ENCODE measurements at regions not wholly inside any gene's neighbourhood (a gene's known extent, or its start where the extent isn't known, plus 50 kb on each side); places are given as distances from the start of the nearest gene placed in this dataset.

GRCh38 chr21:15291621-15292266 is 226.9 kb upstream of the NRIP1 start:
- no peaks in the 10 kb centered on the region for H3K27me3 Mint-ChIP-seq (ENCODE audit: low read depth in 3 of 3)
- no peak overlapping the region for H3K27ac Mint-ChIP-seq
- H3K9me3 ChIP-seq (replicated peaks in 1 of 2; ENCODE audit: control insufficient read depth in 1 of 2, insufficient read depth in 1 of 2, low read length in 2 of 2): no peaks in the 10 kb centered on the region
- no peak overlapping the region for H3K4me3 ChIP-seq (replicated peaks in 1 of 3; ENCODE audit: low read depth in 2 of 3, low read length in 3 of 3)
- no peak overlapping the region for H3K4me2 ChIP-seq (replicated peaks; ENCODE audit: extremely low read depth, low read length, poor library complexity, severe bottlenecking)
- intact Hi-C loops (cut with micrococcal nuclease): loop anchor here in 1 of 2 donors (10.0 kb wide), 1 partner anchor 47 kb away; no protein-coding TSS in a partner anchor
- H3K9ac ChIP-seq (ENCODE audit: insufficient read depth, low read length, poor library complexity, severe bottlenecking): no peak overlapping the region
- TF ChIP-seq CTCF (IDR thresholded peaks at IDR 0.05): no peak
- no peak overlapping the region for H3K4me3 Mint-ChIP-seq
- H3K9me3 Mint-ChIP-seq: peaks cover 0 to 7% (median 2%) of the 10 kb centered on the region in 7 donors
- H2AFZ ChIP-seq (ENCODE audit: insufficient read depth, low read depth, low read length, poor library complexity, severe bottlenecking): no peak overlapping the region
- DNase-seq: no peak
- no peak overlapping the region for H3K27ac ChIP-seq (ENCODE audit: low read depth in 1 of 2, low read length in 2 of 2)
- WGBS (ENCODE audit: insufficient coverage): 100% methylated on average over 4 of the region's 4 CpGs
- H3K36me3 Mint-ChIP-seq: no peaks in the 10 kb centered on the region
- H3K4me1 ChIP-seq (ENCODE audit: control insufficient read depth in 1 of 2, insufficient read depth in 2 of 2, low read length in 2 of 2): no peaks in the 10 kb centered on the region
- H3K27me3 ChIP-seq (ENCODE audit: control insufficient read depth in 2 of 2, insufficient read depth in 2 of 2, low read length in 2 of 2): no peaks in the 10 kb centered on the region
- no peaks in the 10 kb centered on the region for H3K79me2 ChIP-seq (ENCODE audit: insufficient read depth, low read length)
- no peaks in the 10 kb centered on the region for H3K36me3 ChIP-seq (replicated peaks in 1 of 2; ENCODE audit: control insufficient read depth in 1 of 2, insufficient read depth in 2 of 2, low read length in 2 of 2)
- H4K20me1 ChIP-seq (ENCODE audit: insufficient read depth, low read length): no peaks in the 10 kb centered on the region
- H3K4me1 Mint-ChIP-seq: no peaks in the 10 kb centered on the region

DNA sequence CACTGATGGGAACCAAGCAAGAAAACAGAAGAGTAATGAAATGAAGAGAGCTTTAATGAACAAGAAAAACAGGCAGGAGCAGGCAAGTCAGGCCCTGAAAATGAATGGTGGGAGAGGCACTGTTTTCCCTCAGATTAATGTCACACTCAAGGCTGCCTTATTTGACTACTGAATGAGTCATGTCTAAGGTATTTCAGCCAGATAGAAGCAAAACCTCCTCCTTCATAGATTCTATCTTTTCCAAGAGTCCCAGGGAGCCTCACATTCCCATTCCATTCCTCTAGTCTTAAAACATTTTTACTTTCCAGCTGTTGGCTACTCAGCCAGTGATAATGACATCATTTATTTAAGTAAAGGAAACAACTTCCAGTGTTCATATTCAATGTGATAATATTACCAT is 228.4 kb upstream of the NRIP1 start:
- Mint-ChIP-seq H3K4me1 (no peaks in the 10 kb centered on the region), H3K27ac (no peak overlapping the region), H3K9me3 (peaks cover 0 to 4% (median 2%) of the 10 kb centered on the region in 7 donors), H3K27me3 (ENCODE audit: low read depth in 3 of 3) (no peaks in the 10 kb centered on the region), H3K36me3 (no peaks in the 10 kb centered on the region), H3K4me3 (no peak overlapping the region)
- H3K27ac ChIP-seq (ENCODE audit: low read depth in 1 of 2, low read length in 2 of 2): no peak overlapping the region
- H3K4me3 ChIP-seq (replicated peaks in 1 of 3; ENCODE audit: low read depth in 2 of 3, low read length in 3 of 3): no peak overlapping the region
- no peak overlapping the region for H3K9ac ChIP-seq (ENCODE audit: insufficient read depth, low read length, poor library complexity, severe bottlenecking)
- no peaks in the 10 kb centered on the region for H3K36me3 ChIP-seq (replicated peaks in 1 of 2; ENCODE audit: control insufficient read depth in 1 of 2, insufficient read depth in 2 of 2, low read length in 2 of 2)
- DNase-seq: no peak
- TF ChIP-seq CTCF (IDR thresholded peaks at IDR 0.05): no peak
- intact Hi-C loops (cut with micrococcal nuclease): loop anchor here in 1 of 2 donors (10.0 kb wide), 1 partner anchor 48 kb away; no protein-coding TSS in a partner anchor
- no peaks in the 10 kb centered on the region for H4K20me1 ChIP-seq (ENCODE audit: insufficient read depth, low read length)
- no peak overlapping the region for H2AFZ ChIP-seq (ENCODE audit: insufficient read depth, low read depth, low read length, poor library complexity, severe bottlenecking)
- no peaks in the 10 kb centered on the region for H3K9me3 ChIP-seq (replicated peaks in 1 of 2; ENCODE audit: control insufficient read depth in 1 of 2, insufficient read depth in 1 of 2, low read length in 2 of 2)
- H3K4me1 ChIP-seq (ENCODE audit: control insufficient read depth in 1 of 2, insufficient read depth in 2 of 2, low read length in 2 of 2): no peaks in the 10 kb centered on the region
- no peak overlapping the region for H3K4me2 ChIP-seq (replicated peaks; ENCODE audit: extremely low read depth, low read length, poor library complexity, severe bottlenecking)
- H3K27me3 ChIP-seq (ENCODE audit: control insufficient read depth in 2 of 2, insufficient read depth in 2 of 2, low read length in 2 of 2): no peaks in the 10 kb centered on the region
- H3K79me2 ChIP-seq (ENCODE audit: insufficient read depth, low read length): no peaks in the 10 kb centered on the region

All from CD14-positive monocyte (primary cell).